ENCODE measurements at regions not wholly inside any gene's neighbourhood (a gene's known extent, or its start where the extent isn't known, plus 50 kb on each side); places are given as distances from the start of the nearest gene placed in this dataset.

DNA sequence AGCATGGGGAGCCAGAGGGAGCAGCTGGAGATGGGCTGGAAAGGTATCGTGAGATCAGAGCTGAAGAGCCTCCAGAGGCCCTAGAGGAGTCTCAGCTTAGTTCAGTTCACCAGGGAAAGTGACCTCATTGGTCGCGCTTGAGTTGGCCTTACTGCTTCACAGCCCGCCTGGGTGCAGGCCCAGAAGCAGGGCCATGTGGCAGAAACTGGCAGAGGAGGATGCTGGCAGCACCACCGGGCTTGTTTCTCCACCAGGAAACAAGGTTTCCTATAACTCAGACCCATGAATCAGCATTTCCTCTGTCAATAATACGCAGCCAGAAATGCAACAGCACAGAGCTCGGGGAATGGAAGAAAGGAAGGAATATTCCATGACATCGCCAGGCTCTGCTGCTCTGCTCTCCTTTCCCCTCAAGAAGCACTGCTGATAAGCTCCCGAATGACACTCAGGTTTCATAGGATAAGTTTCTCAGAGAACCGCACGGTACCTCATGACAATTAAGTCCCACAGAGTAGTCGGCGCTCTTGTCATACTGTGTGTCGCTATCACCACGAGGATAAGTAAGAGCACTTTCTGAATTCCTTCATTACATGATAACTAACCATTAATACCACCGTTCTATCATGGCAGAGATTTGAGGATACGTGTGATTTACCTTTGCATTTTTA lies 147.1 kb upstream of the LPP start:
- TF ChIP-seq, protein P1, sequence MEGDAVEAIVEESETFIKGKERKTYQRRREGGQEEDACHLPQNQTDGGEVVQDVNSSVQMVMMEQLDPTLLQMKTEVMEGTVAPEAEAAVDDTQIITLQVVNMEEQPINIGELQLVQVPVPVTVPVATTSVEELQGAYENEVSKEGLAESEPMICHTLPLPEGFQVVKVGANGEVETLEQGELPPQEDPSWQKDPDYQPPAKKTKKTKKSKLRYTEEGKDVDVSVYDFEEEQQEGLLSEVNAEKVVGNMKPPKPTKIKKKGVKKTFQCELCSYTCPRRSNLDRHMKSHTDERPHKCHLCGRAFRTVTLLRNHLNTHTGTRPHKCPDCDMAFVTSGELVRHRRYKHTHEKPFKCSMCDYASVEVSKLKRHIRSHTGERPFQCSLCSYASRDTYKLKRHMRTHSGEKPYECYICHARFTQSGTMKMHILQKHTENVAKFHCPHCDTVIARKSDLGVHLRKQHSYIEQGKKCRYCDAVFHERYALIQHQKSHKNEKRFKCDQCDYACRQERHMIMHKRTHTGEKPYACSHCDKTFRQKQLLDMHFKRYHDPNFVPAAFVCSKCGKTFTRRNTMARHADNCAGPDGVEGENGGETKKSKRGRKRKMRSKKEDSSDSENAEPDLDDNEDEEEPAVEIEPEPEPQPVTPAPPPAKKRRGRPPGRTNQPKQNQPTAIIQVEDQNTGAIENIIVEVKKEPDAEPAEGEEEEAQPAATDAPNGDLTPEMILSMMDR (conservative IDR thresholded peaks at IDR 0.05; ENCODE audit: low read length), result no peak
- TF ChIP-seq EZH2phosphoT487 (IDR thresholded peaks at IDR 0.05; ENCODE audit: borderline replicate concordance, low read depth, low read length), result no peak
